Testis (tissue), 2 donors: ENCODE measurements at regions not wholly inside any gene's neighbourhood (a gene's known extent, or its start where the extent isn't known, plus 50 kb on each side); places are given as distances from the start of the nearest gene placed in this dataset.
"Not testable (repeated sequence)": the region's sequence is repeated elsewhere in the genome, so short reads cannot be mapped to it uniquely, and the experiment has no call there.

Source experiments
- DNase-seq: peaks from one replicate; pipeline ENCODE4 v3.0.0-alpha.2; 2019
- H3K27ac ChIP-seq, 2 donors: fragments of 200-600 bp; sonication (generic); one replicate each; pipeline ENCODE4 v1.5.1; 2019
- H3K27me3 ChIP-seq: fragments of 200-600 bp; sonication (generic); one replicate; pipeline ENCODE4 v1.5.1; 2019
- H3K36me3 ChIP-seq: fragments of 200-600 bp; sonication (generic); one replicate; pipeline ENCODE4 v1.5.1; 2017; ENCODE audit warnings: low read depth; ENCODE audit errors: missing control alignments
- H3K4me1 ChIP-seq: fragments of 200-600 bp; sonication (generic); one replicate; pipeline ENCODE4 v1.5.1; 2019
- H3K4me3 ChIP-seq, 2 donors: fragments of 200-600 bp; sonication (generic); one replicate each; pipeline ENCODE4 v1.5.1; 2017 to 2019
- H3K9me3 ChIP-seq: fragments of 200-600 bp; sonication (generic); one replicate; pipeline ENCODE4 v1.5.1; 2017
- CTCF ChIP-seq, 3 experiments: fragments of 450-650 bp in 2 of 3; fragments of 200-600 bp in 1 of 3; sonication (generic) in 1 of 3; IDR thresholded peaks; one replicate each; pipeline ENCODE4 v1.5.1; 2016 to 2019; ENCODE audit warnings: antibody characterized with exemption in 3 of 3, mild to moderate bottlenecking in 2 of 3, moderate library complexity in 1 of 3
- POLR2A ChIP-seq: fragments of 450-650 bp; IDR thresholded peaks from one replicate; pipeline ENCODE4 v1.6.1; 2017; ENCODE audit warnings: antibody characterized with exemption, mild to moderate bottlenecking, moderate library complexity
- WGBS, 2 donors: methylation state at CpG; one replicate each; pipeline ENCODE4 v1.1.5; 2018; 5-methylcytosine and 5-hydroxymethylcytosine counted together
- intact Hi-C: fragments of 100-400 bp; cut with DNase I; formaldehyde crosslinking; loops from one replicate; pipeline ENCODE4 v1.15.1; 2023; ENCODE audit warnings: low total_unique reads

- 62 to 74% methylated on average over 2 of the region's 2 CpGs for WGBS, 2 donors
- TF ChIP-seq CTCF (IDR thresholded peaks at IDR 0.05), result no peak
- no peak for TF ChIP-seq POLR2A
- DNase-seq, result no peak
- Histone ChIP-seq H3K27me3 (no peaks in the 10 kb centered on the region), H3K36me3 (no peaks in the 10 kb centered on the region), H3K27ac (no peak overlapping the region), H3K4me1 (no peaks in the 10 kb centered on the region), H3K4me3 (no peak overlapping the region), H3K9me3 (no peaks in the 10 kb centered on the region)
- intact Hi-C loops, result no loop called here
Observed at GRCh38 chr5:96548905-96549304, 113.3 kb upstream of the CAST start.

- intact Hi-C loops, H3K36me3 ChIP-seq, H3K4me1 ChIP-seq, DNase-seq, H3K9me3 ChIP-seq, H3K4me3 ChIP-seq, H3K27ac ChIP-seq, H3K27me3 ChIP-seq: not testable (repeated sequence)
- 90 to 96% methylated on average over 2 of the region's 2 CpGs for WGBS, 2 donors
Observed at GRCh38 chr5:96560857-96561256, 101.3 kb upstream of the CAST start.

DNA sequence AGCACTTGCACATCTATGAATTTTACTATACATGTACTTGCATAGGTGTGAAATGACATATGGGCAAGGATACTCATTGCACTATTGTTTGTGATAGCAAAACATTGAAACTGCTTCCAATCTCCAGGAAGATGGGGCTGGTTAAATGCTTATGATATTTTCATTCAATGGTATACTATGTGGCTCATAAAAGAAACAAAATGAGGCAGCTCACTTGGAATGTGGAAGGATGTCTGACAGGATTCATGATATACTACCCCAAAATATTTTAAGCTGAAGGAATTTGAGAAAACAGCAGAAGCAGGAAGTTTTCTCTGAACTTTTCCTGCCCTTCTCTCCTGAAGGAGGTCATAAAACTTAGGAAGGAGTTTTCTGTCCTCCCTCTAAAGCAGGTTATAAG is 99.6 kb upstream of the CAST start:
- Histone ChIP-seq H3K27ac (no peak overlapping the region), H3K4me1 (no peaks in the 10 kb centered on the region), H3K9me3 (no peaks in the 10 kb centered on the region), H3K27me3 (no peaks in the 10 kb centered on the region), H3K4me3 (no peak overlapping the region), H3K36me3 (no peaks in the 10 kb centered on the region)
- DNase-seq, result no peak
- TF ChIP-seq CTCF (IDR thresholded peaks at IDR 0.05), result no peak
- TF ChIP-seq POLR2A, result no peak
- intact Hi-C loops, result no loop called here

DNA sequence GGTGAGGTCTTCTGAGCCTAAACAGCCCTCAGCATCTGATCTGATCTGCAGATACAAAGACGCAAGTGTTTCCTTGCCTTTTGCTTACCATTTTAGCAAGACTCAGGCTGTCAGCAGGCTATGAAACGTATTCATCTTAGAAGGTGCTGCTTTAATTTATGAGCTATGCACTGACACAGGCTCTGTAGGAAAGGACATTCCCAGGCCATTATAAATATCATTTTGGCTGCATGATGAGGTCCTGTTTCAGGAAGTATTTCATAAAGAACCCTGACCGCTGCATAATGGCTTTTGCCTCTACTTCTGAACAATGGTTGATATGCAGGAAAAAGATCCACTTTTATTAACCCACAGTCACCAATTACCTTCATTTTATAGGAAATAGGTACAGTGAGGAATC is 98.4 kb upstream of the CAST start:
- Histone ChIP-seq H3K27ac (no peak overlapping the region), H3K4me3 (no peak overlapping the region), H3K27me3 (no peaks in the 10 kb centered on the region), H3K9me3 (no peaks in the 10 kb centered on the region), H3K4me1 (no peaks in the 10 kb centered on the region), H3K36me3 (no peaks in the 10 kb centered on the region)
- no peak for TF ChIP-seq CTCF (IDR thresholded peaks at IDR 0.05)
- no peak for TF ChIP-seq POLR2A
- WGBS, 2 donors, result 85 to 86% methylated on average over 3 of the region's 3 CpGs
- DNase-seq, result no peak
- intact Hi-C loops, result no loop called here

DNA sequence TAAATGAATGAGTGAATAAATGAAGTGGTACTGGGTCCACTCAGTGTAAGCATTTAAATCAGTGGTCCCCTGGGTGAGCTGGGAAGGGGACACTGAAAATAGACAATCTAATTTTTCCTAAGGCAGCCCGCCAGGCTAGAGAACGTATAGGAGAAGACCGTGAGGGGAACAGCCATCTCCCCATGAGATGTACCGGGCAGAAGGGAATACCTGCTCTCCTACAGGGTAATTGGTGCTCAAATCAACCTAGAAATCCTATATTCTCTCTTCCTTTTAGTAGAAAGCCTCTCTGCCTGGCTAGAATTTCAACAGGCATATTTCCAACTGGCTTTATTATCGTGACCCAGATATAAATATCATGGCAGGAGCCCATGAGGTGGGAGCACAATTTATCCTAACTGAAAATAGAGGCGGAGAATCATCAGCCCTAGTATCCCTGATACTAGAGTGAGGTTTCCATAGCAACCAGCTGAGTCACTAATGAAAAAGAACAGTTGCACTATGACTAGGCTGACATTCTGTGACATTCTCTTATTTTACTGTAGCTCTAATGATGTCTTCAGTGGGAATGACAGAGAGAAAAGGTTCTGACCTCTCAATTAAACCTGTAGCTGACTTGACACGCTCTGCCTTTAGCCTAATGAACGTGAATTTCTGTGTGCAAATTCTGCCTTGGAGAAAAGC is 96.5 kb upstream of the CAST start:
- no peaks in the 10 kb centered on the region for H3K9me3 ChIP-seq
- no peaks in the 10 kb centered on the region for H3K27me3 ChIP-seq
- H3K4me3 ChIP-seq, result no peak overlapping the region
- intact Hi-C loops, result no loop called here
- no peak for TF ChIP-seq POLR2A
- TF ChIP-seq CTCF (IDR thresholded peaks at IDR 0.05), result no peak
- no peaks in the 10 kb centered on the region for H3K36me3 ChIP-seq
- 68% methylated on average over 8 of the region's 8 CpGs for WGBS, 2 donors
- DNase-seq, result no peak
- no peaks in the 10 kb centered on the region for H3K4me1 ChIP-seq
- H3K27ac ChIP-seq, result no peak overlapping the region
